LoVo (cell line): ENCODE measurements at regions not wholly inside any gene's neighbourhood (a gene's known extent, or its start where the extent isn't known, plus 50 kb on each side); places are given as distances from the start of the nearest gene placed in this dataset.

Experiments used
- DNase-seq: peaks from one replicate; pipeline ENCODE4 v3.0.0-alpha.2; 2016; ENCODE audit warnings: low spot score

DNA sequence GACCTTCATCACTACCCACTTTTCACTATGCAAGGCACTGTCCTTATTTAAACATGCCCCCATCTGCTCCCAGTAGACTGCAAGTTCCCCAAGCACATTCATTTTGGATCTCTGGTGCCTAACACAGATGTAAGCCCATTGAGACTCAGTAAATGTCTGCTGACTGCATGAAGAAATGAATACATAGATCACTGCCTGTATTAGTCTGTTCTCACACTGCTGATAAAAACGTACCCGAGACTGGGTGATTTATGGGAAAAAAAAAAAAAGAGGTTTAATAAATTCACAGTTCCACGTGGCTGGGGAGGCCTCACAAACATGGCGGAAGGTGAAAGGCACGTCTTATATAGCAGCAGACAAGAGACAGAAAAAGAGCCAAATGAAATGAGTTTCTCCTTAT is 204.9 kb downstream of the ATG4C start:
- no peak for DNase-seq

DNA sequence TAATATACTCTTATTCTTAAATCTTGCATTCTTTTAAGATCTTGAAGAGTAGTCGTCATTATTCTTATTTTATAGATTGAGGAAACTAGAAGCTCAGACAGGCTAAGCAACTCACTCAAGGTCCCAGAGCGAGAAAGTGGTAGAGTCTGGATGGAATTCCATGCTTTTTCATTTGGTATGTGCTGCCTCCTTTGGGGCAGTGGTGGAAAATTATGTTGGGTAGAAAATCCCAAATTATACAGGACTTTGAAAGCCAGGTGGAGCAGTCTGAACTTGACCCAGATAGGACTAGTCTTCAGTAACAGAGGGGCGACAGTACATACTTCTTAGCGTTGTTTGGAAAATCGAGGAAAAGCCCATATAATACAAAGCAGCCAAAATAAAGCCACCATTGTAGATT is 205.6 kb downstream of the ATG4C start:
- DNase-seq: no peak

- no peak for DNase-seq
Measured at GRCh38 chr1:62991152-62991551, 207.2 kb downstream of the ATG4C start.

DNA sequence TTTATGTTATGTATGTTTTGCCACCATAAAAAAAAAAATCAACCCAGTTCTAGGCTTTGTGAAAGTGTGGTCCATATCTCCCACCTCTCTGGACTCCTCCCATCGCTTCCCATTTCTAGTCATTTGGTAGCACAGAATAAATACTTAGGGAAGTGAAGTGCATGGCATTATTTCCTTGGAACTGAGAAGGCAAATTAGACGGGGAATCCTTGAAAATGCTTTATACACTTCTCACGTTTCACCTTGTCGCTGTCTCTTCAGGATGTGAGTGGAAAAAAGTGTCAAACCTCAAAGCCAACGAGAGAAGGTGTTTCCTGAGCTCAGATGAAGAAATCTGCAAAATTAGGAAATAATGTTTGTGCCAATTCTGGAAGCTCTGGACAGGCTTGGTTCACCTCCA is 209.9 kb downstream of the ATG4C start:
- DNase-seq: no peak

GRCh38 chr1:62995173-62995572 is 211.2 kb downstream of the ATG4C start:
- DNase-seq: no peak

DNA sequence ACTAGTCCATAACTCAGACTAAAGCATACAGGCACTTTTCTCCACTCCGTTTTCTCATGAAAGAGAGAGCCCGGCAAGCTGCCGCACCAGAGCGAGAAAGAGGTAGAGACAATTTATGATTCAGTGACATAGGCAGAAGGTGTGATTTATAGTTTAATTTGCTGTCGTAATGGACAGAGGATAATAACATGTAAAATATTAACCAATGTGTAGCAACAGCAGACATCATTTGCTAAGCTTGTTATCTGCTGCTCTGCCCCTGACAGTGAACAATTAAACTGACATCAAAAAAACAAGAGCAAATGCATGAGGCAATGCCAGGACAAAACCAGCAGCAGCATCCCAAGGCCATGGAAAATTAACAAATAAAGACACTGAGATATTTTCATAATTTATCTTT is 214.0 kb downstream of the ATG4C start:
- DNase-seq: no peak

GRCh38 chr1:62998845-62999649 is 215.1 kb downstream of the ATG4C start:
- no peak for DNase-seq

- no peak for DNase-seq
Measured at GRCh38 chr1:63000508-63000907, 216.6 kb downstream of the ATG4C start.

DNA sequence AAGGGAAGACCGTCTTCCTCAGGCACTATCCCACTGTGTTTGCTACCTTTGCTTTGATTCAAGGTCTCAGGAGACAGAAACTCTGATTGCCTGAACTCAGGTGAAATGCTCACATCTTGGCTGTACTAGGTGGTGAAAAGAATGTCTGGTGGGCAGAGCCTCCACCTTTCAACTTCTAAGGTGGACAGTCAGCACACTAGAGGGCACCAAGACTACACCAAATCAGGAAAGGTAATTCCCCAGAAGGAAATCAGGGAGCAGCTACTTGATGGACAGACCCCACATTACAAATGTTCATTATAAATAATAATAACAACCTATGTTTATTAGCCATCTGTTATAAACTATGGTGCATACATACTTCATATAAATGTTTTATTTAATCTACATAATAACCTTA is 220.9 kb downstream of the ATG4C start:
- DNase-seq: no peak

- no peak for DNase-seq
Measured at GRCh38 chr1:63005812-63006211, 221.9 kb downstream of the ATG4C start.

DNA sequence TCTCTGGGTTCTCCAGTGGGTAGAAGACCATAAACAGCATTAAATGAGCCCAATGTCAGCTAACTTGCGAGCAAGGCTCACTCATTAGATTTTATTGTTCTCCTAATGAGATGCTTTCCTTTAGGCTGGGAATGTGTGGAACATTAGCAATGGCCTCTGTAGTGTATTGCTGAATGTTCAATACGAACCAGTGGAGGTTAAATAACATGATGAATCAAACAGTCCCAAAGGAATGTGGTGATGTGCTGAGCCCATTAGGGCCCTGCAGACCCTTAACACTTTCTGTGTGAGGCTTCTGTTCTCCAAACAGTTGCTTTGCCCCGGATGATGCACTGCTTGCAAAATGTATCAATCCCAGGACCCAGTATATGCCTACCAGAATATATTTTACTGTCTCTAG is 225.5 kb downstream of the ATG4C start:
- no peak for DNase-seq

DNA sequence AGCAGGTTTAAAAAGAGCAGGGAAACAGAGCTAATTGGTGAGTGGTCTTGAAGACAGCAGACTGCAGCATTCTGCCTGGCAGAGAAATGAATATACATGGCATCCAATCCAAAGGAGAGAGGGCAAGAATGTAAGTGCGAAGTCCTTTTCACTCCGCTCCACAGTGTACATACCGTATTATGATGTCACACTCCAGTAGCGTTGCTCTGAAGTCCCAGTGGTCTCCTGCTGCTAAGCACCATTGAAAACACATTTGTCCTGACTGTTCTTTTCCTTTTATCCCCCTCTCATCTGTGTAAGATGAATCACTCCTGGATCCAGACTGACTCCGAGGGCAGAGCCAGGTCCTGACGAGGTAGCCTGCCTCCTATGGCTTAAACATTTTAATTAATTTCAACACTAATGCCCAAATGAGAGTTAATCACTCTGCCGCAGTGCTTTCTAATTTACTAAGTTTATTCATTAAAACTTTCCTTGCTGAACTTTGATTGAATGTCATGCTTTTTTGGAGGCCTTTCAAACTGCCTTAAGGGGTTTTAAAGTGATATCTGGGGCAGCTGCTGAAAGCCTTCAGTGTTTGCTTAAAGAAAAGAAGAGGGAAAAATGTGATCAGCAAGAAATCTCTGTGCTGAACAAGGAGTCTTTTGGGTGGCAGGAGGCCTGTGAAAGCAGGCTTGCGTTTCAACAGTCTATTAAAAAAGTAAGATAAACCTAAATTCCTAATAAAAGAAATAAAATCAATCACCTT is 227.2 kb downstream of the ATG4C start:
- no peak for DNase-seq

GRCh38 chr1:63012339-63012738 is 228.4 kb downstream of the ATG4C start:
- no peak for DNase-seq

DNA sequence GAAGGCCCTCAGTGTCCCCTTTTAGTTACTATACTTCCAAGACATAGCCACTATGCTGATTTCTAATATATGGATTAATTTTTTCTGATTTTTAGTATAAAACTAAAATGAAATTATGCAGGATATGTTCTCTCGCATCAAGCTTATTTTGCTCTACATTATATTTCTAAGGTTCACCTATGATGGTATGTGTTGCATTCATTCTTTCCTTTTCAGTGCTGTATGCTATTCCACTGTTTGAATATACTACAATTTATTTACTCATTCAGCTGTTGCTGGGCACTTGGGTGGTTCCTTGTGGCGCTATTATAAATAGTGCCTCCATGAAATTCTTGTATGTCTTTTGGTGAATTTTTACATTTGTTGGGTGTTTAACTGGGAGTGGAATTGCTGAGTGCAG is 230.3 kb downstream of the ATG4C start:
- DNase-seq: no peak

- no peak for DNase-seq
Measured at GRCh38 chr1:63022319-63022718, 238.4 kb downstream of the ATG4C start.

DNA sequence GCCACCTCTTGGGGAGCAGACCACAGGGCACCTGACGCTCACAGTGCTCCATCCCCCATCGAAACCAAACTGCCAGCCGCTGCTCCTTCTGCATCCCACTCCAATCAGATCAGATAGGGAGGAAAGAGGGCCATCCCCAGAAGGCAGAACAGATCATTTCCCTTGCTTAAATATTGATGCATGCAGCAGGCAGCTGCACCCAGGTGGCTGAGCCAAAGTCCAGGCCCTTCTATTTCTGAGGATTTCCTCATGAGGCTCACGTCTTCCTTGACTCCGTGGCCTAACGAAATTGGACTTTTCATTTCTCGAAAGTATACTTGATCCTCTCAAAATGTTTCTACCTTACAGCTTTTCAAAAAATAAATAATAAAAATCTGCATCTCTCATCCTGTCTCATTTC is 239.2 kb downstream of the ATG4C start:
- DNase-seq: no peak

- no peak for DNase-seq
Measured at GRCh38 chr1:63023637-63024036, 239.7 kb downstream of the ATG4C start.

DNA sequence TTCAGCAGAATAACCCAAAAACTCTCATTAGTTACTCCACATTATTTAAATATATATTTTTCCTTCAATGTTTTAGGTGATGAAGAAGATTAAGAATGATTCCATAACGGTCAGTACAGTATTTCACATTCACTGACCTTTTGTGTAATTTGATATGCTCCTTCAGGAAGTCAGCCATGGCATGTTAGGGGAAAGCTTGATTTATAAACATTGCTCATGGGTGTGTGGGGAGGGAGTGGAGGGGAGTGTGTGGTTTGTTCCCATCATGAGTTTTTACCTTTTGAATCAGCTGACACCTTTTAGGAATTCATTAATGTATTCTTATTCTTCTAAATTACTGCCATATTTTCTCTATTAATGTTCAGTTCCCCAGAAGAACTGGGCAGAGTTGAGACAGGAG is 240.2 kb downstream of the ATG4C start:
- DNase-seq: no peak

- DNase-seq: no peak
Measured at GRCh38 chr1:63027176-63027575, 243.2 kb downstream of the ATG4C start.

- DNase-seq: no peak
Measured at GRCh38 chr1:63032171-63032570, 248.2 kb downstream of the ATG4C start.

- no peak for DNase-seq
Measured at GRCh38 chr1:63033211-63033610, 249.3 kb downstream of the ATG4C start.

DNA sequence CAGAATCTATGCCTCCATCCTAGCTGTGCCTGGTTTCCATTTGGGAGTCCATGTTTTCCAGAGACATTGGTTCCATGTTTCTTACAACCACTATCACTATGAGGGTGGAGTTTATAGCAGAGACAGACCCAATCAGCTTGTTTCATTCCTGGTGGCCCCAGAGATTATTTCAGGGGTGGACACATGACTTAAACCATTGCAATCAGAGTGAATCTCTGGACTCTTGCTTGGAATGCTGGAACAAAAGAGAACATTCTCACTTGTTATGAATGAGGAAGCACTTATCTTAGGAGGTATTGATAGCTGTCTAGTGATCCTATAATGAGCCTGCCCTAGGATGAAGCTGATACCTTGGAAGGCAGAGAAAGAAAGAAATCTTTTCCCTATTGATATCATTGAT is 250.3 kb downstream of the ATG4C start:
- DNase-seq: no peak

- DNase-seq: no peak
Measured at GRCh38 chr1:63038586-63038985, 254.7 kb downstream of the ATG4C start.

DNA sequence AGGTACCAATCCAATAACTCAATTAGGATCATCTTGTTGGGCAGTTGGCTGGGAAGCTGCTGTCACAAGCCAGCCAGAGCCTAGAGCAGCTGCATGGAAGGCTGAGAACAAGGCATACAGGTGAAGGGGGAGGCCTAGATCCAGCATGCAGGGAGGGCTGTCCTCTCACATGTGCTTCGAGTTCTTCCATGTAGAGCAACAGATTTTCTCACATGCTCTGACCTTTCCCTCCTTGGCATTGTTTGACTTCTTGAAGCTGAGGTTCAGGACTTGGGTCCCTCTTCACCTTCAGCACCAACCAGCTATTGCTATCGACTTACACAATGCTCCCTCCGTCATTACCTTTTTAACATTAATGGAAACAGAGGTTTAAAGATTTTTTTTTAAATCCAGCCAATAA is 257.7 kb downstream of the ATG4C start:
- no peak for DNase-seq
